ENCODE measurements at regions not wholly inside any gene's neighbourhood (a gene's known extent, or its start where the extent isn't known, plus 50 kb on each side); places are given as distances from the start of the nearest gene placed in this dataset.
"Not testable (repeated sequence)": the region's sequence is repeated elsewhere in the genome, so short reads cannot be mapped to it uniquely, and the experiment has no call there.

DNA sequence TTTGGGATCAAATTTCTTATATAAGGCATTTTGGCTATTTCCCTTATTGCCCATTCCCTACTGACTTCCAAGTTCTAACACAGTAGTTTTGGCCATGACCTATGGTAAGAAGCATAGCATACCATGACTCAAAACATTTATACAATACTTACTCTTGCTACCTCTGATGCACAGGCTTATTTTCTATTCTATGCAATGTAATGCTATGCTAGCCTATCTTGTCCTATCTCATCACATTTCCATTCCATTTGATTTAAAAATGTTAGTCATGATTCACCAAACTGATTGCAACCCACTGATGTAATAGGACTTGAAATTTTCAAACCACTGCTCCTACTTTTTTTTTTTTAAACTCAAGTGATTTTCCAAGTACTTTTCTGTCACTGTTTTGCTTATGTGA, 658.5 kb downstream of the TYW1 start:
- TF ChIP-seq, protein P1, sequence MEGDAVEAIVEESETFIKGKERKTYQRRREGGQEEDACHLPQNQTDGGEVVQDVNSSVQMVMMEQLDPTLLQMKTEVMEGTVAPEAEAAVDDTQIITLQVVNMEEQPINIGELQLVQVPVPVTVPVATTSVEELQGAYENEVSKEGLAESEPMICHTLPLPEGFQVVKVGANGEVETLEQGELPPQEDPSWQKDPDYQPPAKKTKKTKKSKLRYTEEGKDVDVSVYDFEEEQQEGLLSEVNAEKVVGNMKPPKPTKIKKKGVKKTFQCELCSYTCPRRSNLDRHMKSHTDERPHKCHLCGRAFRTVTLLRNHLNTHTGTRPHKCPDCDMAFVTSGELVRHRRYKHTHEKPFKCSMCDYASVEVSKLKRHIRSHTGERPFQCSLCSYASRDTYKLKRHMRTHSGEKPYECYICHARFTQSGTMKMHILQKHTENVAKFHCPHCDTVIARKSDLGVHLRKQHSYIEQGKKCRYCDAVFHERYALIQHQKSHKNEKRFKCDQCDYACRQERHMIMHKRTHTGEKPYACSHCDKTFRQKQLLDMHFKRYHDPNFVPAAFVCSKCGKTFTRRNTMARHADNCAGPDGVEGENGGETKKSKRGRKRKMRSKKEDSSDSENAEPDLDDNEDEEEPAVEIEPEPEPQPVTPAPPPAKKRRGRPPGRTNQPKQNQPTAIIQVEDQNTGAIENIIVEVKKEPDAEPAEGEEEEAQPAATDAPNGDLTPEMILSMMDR (IDR thresholded peaks at IDR 0.05; ENCODE audit: control insufficient read depth, extremely low read depth, insufficient read depth), result no peak
- no peak for DNase-seq (ENCODE audit: low read depth)
- no peak overlapping the region for H3K4me3 ChIP-seq (ENCODE audit: low read depth, low read length)

DNA sequence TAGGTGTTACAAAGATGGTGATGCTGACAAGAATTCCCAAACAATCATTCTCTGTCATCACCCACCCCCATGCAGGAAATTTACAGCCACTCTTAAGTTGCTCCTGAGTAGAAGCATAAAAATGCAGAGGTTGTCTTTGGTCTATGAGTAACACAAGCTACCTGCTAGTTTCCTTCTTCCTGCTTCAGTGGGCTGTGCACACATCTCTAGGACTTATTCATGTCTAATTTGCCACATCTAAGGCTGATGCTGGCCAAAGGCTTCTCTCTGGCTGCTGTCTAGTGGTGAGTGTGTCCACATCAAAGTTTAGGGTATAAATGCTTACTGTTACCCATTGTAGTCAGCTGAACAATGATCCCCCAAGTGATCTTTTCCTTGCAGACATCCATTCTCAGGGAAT, 662.5 kb downstream of the TYW1 start:
- TF ChIP-seq, protein P1 (IDR thresholded peaks at IDR 0.05; ENCODE audit: control insufficient read depth, extremely low read depth, insufficient read depth), result no peak
- H3K4me3 ChIP-seq (ENCODE audit: low read depth, low read length), result no peak overlapping the region
- no peak for DNase-seq (ENCODE audit: low read depth)

DNA sequence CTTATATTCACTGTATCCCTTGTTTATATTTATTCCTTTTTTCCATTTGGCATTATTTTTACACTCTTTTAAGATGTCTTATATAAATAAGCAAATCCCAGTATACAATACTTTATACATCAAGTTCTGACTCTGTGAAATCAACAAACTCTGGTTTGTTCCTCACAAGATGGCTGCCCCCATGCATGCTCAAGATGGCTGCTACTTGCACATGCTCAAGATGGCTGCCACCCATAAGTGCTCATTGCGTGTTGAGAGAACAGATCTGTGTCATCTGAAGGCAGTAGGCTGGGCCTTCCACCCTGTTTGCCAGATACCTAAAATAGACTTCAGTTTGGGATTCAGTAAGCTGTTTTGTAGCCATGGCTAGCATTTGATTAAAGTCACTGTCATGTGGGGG, 666.2 kb downstream of the TYW1 start:
- TF ChIP-seq, protein P1 (IDR thresholded peaks at IDR 0.05; ENCODE audit: control insufficient read depth, extremely low read depth, insufficient read depth), result no peak
- no peak overlapping the region for H3K4me3 ChIP-seq (ENCODE audit: low read depth, low read length)
- DNase-seq (ENCODE audit: low read depth), result no peak

DNA sequence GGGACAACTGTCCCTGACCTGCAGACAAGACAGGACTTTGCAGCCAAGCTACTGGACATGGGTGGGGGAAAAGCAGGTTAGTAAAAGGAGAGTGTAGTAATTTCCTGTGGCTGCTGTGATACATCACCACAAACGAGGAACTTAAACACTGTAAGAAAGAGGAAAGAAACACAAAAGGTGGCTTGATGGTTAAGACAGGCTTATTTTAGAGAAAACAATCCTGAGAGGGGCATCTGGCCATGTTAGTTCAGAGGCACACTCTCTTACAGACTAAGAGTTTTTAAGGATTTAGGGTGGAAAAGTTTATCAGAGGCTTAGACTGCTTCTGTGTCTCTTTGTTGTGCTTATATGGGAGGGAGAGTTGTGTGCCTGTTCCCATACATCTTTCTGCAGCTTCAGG, 667.0 kb downstream of the TYW1 start:
- no peak overlapping the region for H3K4me3 ChIP-seq (ENCODE audit: low read depth, low read length)
- TF ChIP-seq, protein P1 (IDR thresholded peaks at IDR 0.05; ENCODE audit: control insufficient read depth, extremely low read depth, insufficient read depth), result no peak
- no peak for DNase-seq (ENCODE audit: low read depth)

DNA sequence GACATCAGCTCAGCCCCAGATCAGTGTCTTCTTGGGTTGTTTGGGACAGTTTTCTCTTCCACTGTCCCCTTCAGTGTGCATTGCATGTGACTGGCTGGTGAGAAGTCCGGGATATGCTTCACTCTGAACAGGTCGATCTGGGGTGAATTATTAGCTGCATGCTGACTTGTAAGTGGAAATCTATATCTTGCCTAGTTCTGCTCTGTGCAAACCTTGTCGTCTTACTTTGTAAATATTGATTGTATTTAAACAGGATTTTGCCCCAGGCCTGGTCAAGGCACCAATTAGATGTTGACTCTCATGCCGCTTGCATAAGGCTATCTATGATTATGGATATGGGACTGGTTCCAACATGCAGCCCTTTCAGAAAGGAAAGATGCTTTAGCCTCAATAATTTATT, 669.7 kb downstream of the TYW1 start:
- DNase-seq (ENCODE audit: low read depth), result peak; percentile 72
- not testable (repeated sequence) for H3K4me3 ChIP-seq (ENCODE audit: low read depth, low read length)

DNA sequence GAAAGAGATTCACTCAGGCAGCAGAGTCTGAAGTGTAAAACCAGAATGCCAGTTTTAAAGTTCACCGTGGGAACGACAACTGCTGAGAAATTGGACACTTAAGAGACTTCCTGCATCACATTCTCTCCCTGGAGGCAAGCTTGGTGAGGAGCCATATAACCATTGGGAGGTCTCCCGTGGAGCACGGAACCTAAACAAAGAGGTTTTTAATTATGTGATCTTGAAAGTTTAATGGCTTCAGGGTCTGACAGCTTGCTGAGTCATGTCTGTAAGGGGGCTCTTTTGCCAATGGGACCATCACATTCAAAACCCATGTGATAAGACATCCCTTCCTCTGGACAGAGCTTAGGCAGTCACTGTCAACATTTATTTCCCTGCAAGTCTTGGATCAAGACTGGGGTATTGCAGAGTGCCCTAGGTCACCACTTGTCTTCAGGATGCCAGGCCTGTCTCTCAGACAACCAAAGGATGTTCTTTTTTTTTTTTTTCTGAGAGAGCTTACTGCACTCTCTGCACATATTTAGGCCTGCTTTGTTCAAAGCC, 674.4 kb downstream of the TYW1 start:
- no peak for DNase-seq (ENCODE audit: low read depth)
- TF ChIP-seq, protein P1 (IDR thresholded peaks at IDR 0.05; ENCODE audit: control insufficient read depth, extremely low read depth, insufficient read depth), result no peak
- H3K4me3 ChIP-seq (ENCODE audit: low read depth, low read length), result no peak overlapping the region

DNA sequence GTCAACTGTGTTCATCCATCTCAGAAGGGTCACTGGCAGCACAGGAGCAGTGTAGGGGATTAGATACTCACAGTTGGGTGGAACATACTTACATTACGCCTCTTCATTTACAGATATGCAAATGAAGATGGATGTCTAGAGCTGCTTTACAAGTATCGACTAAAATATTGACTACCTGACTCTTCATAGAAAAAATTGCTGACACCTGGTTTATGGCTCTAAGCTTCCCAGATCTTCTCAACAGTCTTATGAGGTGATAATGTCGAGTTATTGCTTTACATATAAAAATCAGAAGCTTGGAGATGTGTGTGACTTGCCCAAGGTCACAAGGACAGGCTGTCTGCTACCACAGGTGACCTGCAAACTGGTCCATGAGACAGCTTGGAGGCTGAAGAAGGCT, 677.2 kb downstream of the TYW1 start:
- DNase-seq (ENCODE audit: low read depth), result no peak
- H3K4me3 ChIP-seq (ENCODE audit: low read depth, low read length), result no peak overlapping the region
- TF ChIP-seq, protein P1 (IDR thresholded peaks at IDR 0.05; ENCODE audit: control insufficient read depth, extremely low read depth, insufficient read depth), result no peak

DNA sequence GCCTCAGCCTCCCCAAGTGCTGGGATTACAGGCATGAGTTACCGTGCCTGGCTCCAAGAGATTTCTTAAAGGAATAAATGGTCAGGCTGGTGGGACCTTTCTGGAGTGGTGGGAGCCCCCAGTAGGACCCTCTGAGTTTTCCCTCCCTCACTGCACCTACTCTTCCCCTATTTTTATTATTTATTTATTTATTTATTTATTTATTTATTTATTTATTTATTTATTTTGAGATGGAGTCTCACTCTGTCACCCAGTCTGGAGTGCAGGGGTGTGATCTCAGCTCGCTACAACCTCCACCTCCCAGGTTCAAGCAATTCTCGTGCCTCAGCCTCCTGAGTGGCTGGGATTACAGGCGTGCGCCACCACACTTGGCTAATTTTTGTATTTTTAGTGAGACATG, 678.2 kb downstream of the TYW1 start:
- DNase-seq (ENCODE audit: low read depth); H3K4me3 ChIP-seq (ENCODE audit: low read depth, low read length): not testable (repeated sequence)

Measured in LNCaP clone FGC (cell line).